GM19023 (cell line): ENCODE measurements at regions not wholly inside any gene's neighbourhood (a gene's known extent, or its start where the extent isn't known, plus 50 kb on each side); places are given as distances from the start of the nearest gene placed in this dataset.

Experiments used
- ATAC-seq: cut with Tn5 transposase; IDR thresholded peaks from one replicate; pipeline ENCODE4 v1.9.1; 2021; ENCODE audit warnings: mild to moderate bottlenecking, moderate library complexity; ENCODE audit not compliant: unreplicated experiment

DNA sequence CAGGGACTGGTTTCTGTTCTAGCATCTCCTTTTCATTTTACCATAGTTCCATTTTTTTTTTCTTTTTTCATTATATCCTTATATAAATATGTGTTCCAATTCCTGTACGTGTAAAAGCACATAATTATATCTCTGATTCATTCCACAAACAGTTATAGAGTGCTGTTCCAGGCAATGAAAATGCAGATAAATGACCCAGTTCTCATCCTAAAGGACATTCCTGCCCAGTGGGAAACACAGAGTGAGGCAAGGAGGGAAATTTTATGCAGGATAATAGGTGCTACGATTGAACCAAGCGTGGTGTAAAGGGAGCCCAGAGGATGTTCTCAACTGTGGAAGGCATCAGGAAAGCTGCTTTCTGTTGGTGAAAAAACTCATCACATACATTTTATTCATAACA lies 408.1 kb downstream of the GATA3 start:
- ATAC-seq, result no peak

DNA sequence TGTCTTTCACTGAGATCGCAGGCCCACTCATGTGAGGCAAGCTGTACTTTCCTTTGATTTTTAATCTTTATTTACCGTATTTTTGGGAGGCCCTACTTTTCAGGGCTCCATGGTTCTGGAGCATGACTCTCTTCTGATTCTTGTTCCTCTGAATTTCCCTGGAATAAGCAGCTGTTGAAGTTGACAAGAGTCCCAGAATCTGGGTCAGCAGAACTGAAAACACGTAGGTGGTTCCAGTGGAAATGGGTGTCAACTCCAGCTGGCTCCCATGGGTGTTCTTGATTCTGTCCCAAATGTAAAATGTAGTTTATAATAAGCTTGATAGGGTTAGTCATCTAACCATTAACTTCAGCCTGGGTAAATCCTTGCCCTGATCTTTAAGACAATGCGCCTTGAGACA lies 409.4 kb downstream of the GATA3 start:
- no peak for ATAC-seq

GRCh38 chr10:8468477-8468876 lies 414.0 kb downstream of the GATA3 start:
- no peak for ATAC-seq

DNA sequence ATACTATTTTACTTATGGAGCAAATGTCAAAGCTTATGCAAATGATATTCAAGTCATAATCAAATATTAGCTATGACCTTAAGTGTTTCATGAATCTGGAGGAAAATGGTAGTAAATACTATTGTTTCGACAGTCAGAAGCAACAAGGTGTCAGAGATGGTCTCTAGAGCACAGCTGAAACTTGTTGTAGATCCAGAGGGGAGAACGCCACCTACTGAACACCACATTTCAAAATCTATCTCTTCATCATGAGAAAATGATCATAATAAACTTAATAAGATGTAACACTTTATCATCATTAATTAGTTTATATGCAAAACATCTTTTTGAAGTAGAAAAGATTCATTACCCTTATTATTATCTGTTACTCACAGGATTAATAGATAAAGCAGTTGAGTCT lies 418.7 kb downstream of the GATA3 start:
- ATAC-seq, result no peak

DNA sequence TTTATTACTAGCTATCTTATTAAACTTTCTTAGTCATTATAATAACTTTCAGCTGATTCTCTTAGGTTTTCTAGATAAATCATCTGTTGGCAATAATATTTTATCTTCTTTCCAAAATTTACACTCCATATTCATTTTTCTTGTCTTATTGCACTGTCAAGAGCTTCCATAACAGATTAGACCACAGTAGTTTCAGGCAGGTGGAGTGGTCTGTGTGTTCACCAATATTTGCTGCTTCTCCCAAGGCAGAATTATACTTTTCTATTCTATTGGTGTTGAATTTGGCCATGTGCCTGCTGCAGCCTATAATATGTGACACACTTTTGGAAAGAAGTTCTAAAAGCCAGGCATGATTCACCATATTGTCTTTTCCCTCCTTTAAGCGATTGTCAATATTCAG lies 422.8 kb downstream of the GATA3 start:
- ATAC-seq, result no peak

DNA sequence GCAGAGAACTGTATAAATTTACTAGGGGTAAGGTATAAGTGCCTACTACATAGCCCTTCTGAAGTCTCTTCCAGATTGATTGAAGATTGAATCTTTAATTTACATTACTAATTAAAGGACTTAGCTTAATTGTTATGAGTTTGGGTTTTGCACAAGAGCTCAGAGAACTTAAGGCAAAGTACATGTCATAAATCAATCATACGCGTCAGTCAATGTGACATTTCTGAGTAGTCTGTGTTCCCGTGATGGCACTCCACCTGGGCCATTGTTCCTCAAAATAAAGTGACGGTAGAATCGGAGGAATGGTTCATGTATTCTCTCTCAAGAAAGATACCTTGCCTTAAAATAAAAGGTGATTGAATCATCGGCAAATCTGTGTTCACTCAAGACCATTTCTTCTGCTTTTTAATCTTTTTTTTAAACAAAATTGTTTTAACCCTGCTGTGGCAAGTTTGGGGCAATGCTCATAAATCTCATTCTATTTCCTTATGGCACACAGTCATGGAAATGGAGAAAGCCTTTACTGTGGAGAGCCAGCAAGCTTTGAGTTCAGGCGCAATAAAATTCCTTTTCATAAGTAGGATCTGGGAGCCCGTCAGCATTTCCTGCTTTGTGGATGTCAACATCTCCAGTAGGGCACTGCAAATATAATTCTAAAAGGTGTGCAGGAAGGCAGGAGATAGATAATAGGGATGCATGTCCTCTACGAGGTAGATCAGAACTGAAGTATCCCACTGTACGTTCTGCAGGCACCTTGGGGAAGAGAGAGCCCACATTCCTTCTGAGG lies 427.4 kb downstream of the GATA3 start:
- ATAC-seq, result no peak

DNA sequence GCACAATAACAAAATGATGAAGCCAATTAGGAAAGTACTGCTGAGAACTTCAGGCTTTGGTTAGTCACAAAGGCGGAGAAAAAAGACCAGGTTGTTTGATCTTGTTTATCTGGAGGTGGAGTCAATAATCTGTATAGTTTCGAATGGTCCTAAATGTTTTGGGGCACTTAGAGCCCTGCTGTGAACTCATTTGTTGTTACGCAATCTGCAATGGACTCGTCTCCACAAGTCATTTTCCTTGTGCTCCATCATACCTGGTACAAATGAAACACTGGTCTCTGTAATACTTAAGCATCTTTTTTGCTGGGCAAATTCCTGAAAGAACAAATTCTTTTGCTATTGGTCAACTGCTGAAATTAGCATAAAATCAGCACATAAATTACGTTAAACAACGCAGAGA lies 430.5 kb downstream of the GATA3 start:
- ATAC-seq, result no peak

GRCh38 chr10:8487346-8487745 lies 432.9 kb downstream of the GATA3 start:
- ATAC-seq, result no peak

DNA sequence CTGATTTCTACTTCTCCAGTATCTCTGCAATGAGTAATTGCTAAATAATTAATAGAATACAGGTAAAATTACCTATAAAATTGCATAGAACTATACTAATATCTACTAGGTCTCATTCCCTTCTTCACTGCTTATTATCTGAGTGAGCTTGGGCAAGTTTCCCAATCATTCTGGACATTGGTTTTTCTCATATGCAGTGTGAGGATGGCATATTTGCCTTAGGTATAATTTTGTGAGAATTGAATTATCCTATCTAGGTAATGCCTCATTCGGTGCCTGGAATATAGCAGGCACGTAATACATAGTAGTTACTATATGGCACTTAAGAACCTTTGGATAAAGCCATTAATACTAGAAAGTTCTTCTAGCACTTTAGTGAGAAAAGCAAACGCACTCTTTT lies 434.7 kb downstream of the GATA3 start:
- ATAC-seq, result no peak

DNA sequence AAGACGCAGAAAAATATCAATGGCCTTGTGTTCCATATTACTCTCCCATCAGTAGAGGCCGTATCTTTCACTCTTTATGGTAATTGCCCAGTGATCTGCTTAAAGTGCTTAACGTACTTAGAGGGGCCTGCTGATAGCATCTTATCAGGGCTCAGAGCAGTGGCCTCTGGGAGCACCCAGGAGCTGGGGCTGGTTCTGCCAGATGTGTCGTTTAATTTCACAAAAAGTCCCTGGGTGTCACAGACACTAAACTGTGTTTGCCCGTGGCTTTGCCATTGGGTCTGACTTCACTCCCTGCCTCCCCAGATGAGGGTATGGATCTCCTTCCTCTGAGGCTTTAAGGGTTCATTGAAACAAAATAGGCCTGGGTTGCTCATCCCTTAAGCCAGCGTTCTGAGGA lies 435.3 kb downstream of the GATA3 start:
- ATAC-seq, result no peak

DNA sequence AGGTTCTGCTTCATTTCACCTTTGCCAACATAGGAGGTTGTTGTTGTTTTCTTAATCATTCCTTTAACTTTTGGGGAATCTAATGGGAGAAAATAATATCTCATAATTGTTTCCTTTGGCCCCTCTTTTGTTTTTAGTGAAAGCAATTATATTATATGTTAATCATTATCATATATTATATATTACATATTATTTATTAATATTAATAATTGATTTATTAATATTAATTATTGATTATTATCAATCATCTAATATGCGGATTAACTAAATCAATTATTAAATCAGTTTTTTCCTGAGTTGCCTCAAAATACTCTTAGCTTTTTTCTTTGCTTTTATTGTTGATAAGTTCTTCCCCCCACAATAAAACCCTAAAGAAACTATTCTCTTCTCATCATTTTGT lies 443.8 kb downstream of the GATA3 start:
- no peak for ATAC-seq

GRCh38 chr10:8498881-8499280 lies 444.4 kb downstream of the GATA3 start:
- ATAC-seq, result no peak

DNA sequence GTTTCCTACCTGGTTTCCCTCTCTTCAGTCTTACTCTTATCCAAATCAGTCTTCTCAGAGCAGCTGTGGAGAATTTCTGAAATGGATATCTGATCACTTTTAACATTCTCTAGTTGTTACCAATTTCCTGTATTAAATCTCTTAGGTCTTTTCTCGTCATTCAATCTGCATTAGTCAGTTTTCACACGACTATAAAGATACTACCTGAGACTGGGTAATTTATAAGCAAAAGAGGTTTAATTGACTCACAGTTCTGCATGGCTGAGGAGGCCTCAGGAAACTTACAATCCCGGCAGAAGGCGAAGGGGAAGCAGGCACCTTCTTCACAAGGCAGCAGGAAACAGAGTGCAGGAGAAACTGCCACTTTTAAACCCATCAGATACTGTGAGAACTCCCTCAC lies 444.8 kb downstream of the GATA3 start:
- ATAC-seq, result no peak

GRCh38 chr10:8499752-8500390 lies 445.4 kb downstream of the GATA3 start:
- ATAC-seq, result no peak

- ATAC-seq, result no peak
Measured at GRCh38 chr10:8502573-8502972, 448.1 kb downstream of the GATA3 start.

DNA sequence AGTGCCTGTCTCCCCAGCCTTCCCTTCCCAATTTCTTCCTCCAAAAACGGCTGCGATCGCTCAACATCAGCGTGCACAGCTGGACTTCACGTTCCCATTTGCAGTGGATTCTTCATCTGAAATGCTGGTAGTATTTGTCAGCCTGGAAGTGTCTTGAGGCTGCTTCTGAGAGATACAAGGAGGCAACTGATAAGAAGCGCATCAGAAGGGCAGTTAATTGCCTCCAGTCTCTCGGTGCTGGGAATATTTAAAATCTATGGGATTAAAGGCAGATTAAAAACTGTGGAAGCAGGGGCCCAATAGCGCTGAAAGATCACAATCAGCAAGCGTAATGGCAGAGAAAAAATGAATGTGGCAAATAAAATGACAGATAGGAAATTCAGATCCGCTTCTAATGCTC lies 450.0 kb downstream of the GATA3 start:
- ATAC-seq, result no peak

DNA sequence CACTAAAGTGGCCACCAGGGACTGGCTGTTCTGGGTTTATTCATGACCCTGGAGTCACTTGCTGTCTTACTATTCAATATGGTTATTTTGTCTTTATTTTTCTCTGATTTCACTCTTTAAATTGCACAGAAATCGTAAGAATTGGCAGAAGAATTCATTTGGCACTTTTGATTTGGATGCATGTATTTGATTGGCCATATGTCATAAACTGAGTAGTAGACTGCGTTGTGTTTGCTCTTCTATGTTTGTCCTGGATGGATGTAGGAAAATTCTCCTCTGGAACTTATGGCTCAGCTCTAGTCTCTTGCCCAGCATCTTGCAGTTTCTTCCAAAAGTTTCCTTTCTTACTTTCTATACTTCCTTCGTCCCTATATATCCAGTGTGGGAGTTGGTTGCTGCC lies 452.7 kb downstream of the GATA3 start:
- ATAC-seq, result no peak

GRCh38 chr10:8508882-8509281 lies 454.4 kb downstream of the GATA3 start:
- ATAC-seq, result no peak

DNA sequence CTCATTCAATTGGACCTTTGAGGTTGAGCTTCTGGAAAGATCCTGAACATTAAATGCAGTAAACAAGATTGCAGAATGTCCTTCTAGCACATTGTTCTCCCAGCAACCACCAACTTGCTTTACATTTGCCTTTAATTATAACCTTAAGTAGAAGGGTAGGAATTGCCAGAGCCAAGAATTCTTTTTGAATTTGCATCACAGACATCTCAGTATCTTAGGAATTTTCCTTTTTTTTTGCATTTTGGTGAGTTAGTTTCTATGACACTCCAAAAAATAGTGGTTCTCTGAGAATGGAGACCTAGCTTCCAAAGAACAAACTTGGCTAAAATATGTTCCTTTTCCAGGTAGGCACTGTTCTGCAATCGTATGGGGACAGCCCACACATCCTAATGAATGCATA lies 456.0 kb downstream of the GATA3 start:
- ATAC-seq, result no peak

- no peak for ATAC-seq
Measured at GRCh38 chr10:8511026-8511425, 456.5 kb downstream of the GATA3 start.

DNA sequence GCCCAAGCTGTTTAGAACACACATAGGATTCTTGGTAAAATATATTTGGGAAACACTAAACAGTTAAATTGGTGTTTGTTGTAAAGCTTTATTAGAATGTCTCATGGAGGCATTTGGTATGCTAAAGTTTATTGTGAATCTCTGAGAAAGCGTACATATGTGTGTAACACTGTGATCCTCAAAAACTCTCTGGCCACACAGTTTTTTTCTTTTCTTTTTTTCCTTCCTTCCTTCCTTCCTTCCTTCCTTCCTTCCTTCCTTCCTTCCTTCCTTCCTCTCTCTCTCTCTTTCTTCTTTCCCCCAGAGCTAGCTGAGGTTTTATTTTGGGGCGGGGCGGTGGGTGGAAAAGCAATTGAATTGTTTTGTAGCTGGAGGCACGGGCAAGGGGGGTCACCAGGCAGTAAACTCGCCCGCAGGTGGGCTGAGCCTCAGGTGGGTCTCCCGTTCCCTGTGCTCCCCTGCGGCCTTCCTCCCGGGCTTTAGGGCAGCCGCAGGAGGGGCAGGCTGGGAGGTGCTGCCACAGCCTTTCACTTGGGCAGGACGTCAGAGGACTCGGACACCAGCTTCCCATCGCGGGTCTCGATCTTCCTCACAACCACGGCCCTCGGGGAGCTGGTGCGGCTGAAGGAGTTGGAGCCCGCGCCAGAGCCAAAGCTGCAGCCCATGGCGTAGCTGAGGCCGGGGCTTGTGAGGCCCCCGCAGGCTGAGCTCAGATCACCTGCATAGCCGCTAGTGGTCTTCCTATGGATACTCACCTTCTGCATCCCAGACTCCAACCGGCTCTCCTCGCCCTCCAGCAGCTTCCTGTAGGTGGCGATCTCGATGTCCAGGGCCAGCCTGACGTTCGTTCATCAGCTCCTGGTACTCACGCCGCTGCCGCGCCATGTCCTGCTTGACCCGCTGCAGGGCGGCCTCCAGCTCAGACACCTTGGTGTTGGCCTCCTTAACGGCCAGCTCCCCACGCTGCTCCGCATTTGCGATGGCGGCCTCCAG lies 459.0 kb downstream of the GATA3 start:
- ATAC-seq, result no peak

GRCh38 chr10:8520382-8520781 lies 465.9 kb downstream of the GATA3 start:
- ATAC-seq, result no peak
